Fibroblast of lung (primary cell): ENCODE measurements at regions not wholly inside any gene's neighbourhood (a gene's known extent, or its start where the extent isn't known, plus 50 kb on each side); places are given as distances from the start of the nearest gene placed in this dataset.

Experiments
- DNase-seq, 2 donors: peaks; one replicate each; pipeline versions ENCODE4 v3.0.0 to v3.0.0-alpha.2; 2010; ENCODE audit warnings: low read depth in 2 of 2
- H2AFZ ChIP-seq: 2 replicates; pipeline ENCODE4 v1.5.1; 2012; ENCODE audit warnings: low read length, control low read depth, inconsistent platforms
- H3K27ac ChIP-seq: 2 replicates; pipeline ENCODE4 v1.5.1; 2011; ENCODE audit warnings: low read length, control low read depth; ENCODE audit not compliant: insufficient read depth
- H3K27me3 ChIP-seq: 2 replicates; pipeline ENCODE4 v1.5.1; 2011; ENCODE audit warnings: mild to moderate bottlenecking, low read length; ENCODE audit not compliant: control insufficient read depth, insufficient read depth
- H3K36me3 ChIP-seq: 2 replicates; pipeline ENCODE4 v1.5.1; 2011; ENCODE audit warnings: low read length; ENCODE audit not compliant: control insufficient read depth, insufficient read depth
- H3K4me1 ChIP-seq: 2 replicates; pipeline ENCODE4 v1.5.1; 2011; ENCODE audit warnings: low read length; ENCODE audit not compliant: control insufficient read depth, insufficient read depth; ENCODE audit errors: extremely low read depth
- H3K4me2 ChIP-seq: 2 replicates; pipeline ENCODE4 v1.5.1; 2011; ENCODE audit warnings: low read length, control low read depth; ENCODE audit not compliant: insufficient read depth; ENCODE audit errors: extremely low read depth
- H3K4me3 ChIP-seq, 4 experiments: fragments of 200-600 bp in 1 of 4; sonication (generic) in 1 of 4; replicated peaks in 1 of 4; 2 replicates each; pipeline ENCODE4 v1.5.1; 2011 to 2016; ENCODE audit warnings: low read length in 4 of 4, low read depth in 3 of 4, mild to moderate bottlenecking in 3 of 4, control low read depth in 2 of 4, inconsistent platforms in 1 of 4, mixed read lengths in 1 of 4; ENCODE audit not compliant: insufficient read depth in 1 of 4; ENCODE audit errors: control extremely low read depth in 1 of 4
- H3K79me2 ChIP-seq: 2 replicates; pipeline ENCODE4 v1.5.1; 2012; ENCODE audit warnings: mild to moderate bottlenecking, low read length, inconsistent platforms; ENCODE audit not compliant: control insufficient read depth, insufficient read depth
- H3K9ac ChIP-seq: 2 replicates; pipeline ENCODE4 v1.5.1; 2011; ENCODE audit warnings: mild to moderate bottlenecking, low read length, control low read depth; ENCODE audit not compliant: insufficient read depth
- H3K9me3 ChIP-seq: 2 replicates; pipeline ENCODE4 v1.5.1; 2012; ENCODE audit warnings: low read depth, low read length; ENCODE audit not compliant: control insufficient read depth, insufficient read depth
- H4K20me1 ChIP-seq: 2 replicates; pipeline ENCODE4 v1.5.1; 2011; ENCODE audit warnings: low read length; ENCODE audit not compliant: control insufficient read depth, insufficient read depth; ENCODE audit errors: extremely low read depth
- CTCF ChIP-seq, 2 donors: IDR thresholded peaks in 1 of 2; conservative IDR thresholded peaks in 1 of 2; 1 replicate in 1 of 2; 2 replicates in 1 of 2; pipeline ENCODE4 v1.5.1; 2011 to 2012; ENCODE audit warnings: low read length in 2 of 2, control low read depth in 1 of 2, inconsistent platforms in 1 of 2, low read depth in 1 of 2, mild to moderate bottlenecking in 1 of 2
- EZH2 ChIP-seq: IDR thresholded peaks from 2 replicates; pipeline ENCODE4 v1.5.1; 2012; ENCODE audit warnings: low read length, control low read depth, mild to moderate bottlenecking; ENCODE audit errors: missing control alignments

- H3K4me2 ChIP-seq, result no peak overlapping the region
- H3K4me3 ChIP-seq, result no peak overlapping the region
- DNase-seq, result no peak
- H4K20me1 ChIP-seq, result no peaks in the 10 kb centered on the region
- H3K79me2 ChIP-seq, result no peaks in the 10 kb centered on the region
- H3K9ac ChIP-seq, result no peak overlapping the region
- H3K27ac ChIP-seq, result no peak overlapping the region
- no peaks in the 10 kb centered on the region for H3K4me1 ChIP-seq
- H3K27me3 ChIP-seq, result no peaks in the 10 kb centered on the region
- TF ChIP-seq EZH2 (no peak), CTCF (conservative IDR thresholded peaks at IDR 0.05 in 1 of 2, IDR thresholded peaks at IDR 0.05 in 1 of 2; ENCODE audit: low read depth in 1 of 2, low read length in 2 of 2) (no peak)
- H2AFZ ChIP-seq, result no peak overlapping the region
- no peaks in the 10 kb centered on the region for H3K36me3 ChIP-seq
- H3K9me3 ChIP-seq, result no peaks in the 10 kb centered on the region
Observed at GRCh38 chr22:49449811-49450446, 377.7 kb downstream of the BRD1 start.

DNA sequence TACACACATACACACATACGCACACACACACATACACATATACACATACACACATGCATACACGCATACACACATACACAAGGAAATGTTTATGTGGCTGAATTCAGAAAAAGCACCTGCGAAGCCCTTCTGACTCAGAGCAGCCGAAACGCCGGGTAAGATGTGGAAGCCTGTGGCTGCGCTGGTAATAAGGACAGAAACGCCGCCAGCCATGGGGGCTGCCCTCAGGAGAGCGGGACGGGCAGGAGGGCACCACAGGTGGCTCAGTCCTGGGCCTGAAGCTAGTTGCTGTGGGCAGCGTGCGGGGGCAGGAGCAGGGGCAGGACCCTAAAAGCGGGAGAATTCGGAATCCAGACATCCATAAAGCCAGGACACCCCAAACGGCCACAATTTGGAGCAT, 378.3 kb downstream of the BRD1 start:
- no peak overlapping the region for H3K4me2 ChIP-seq
- no peaks in the 10 kb centered on the region for H3K9me3 ChIP-seq
- DNase-seq, result no peak

GRCh38 chr22:49448526-49448925, 379.1 kb downstream of the BRD1 start:
- Histone ChIP-seq H4K20me1 (no peaks in the 10 kb centered on the region), H3K27me3 (no peaks in the 10 kb centered on the region), H3K4me1 (no peaks in the 10 kb centered on the region), H3K27ac (no peak overlapping the region), H3K4me2 (no peak overlapping the region), H3K79me2 (no peaks in the 10 kb centered on the region), H3K36me3 (no peaks in the 10 kb centered on the region), H3K9me3 (no peaks in the 10 kb centered on the region), H2AFZ (no peak overlapping the region), H3K4me3 (no peak overlapping the region), H3K9ac (no peak overlapping the region)
- no peak for TF ChIP-seq EZH2
- no peak for TF ChIP-seq CTCF (conservative IDR thresholded peaks at IDR 0.05 in 1 of 2, IDR thresholded peaks at IDR 0.05 in 1 of 2; ENCODE audit: low read depth in 1 of 2, low read length in 2 of 2)
- no peak for DNase-seq

More for the DNA sequence above, 378.3 kb downstream of the BRD1 start:
- Histone ChIP-seq H3K79me2 (no peaks in the 10 kb centered on the region), H3K27ac (no peak overlapping the region), H3K9ac (no peak overlapping the region), H4K20me1 (no peaks in the 10 kb centered on the region), H3K4me1 (no peaks in the 10 kb centered on the region), H3K36me3 (no peaks in the 10 kb centered on the region), H3K27me3 (no peaks in the 10 kb centered on the region), H3K4me3 (no peak overlapping the region), H2AFZ (no peak overlapping the region)
- TF ChIP-seq CTCF (conservative IDR thresholded peaks at IDR 0.05 in 1 of 2, IDR thresholded peaks at IDR 0.05 in 1 of 2; ENCODE audit: low read depth in 1 of 2, low read length in 2 of 2) (no peak), EZH2 (no peak)
